ENCODE measurements at regions not wholly inside any gene's neighbourhood (a gene's known extent, or its start where the extent isn't known, plus 50 kb on each side); places are given as distances from the start of the nearest gene placed in this dataset.

DNA sequence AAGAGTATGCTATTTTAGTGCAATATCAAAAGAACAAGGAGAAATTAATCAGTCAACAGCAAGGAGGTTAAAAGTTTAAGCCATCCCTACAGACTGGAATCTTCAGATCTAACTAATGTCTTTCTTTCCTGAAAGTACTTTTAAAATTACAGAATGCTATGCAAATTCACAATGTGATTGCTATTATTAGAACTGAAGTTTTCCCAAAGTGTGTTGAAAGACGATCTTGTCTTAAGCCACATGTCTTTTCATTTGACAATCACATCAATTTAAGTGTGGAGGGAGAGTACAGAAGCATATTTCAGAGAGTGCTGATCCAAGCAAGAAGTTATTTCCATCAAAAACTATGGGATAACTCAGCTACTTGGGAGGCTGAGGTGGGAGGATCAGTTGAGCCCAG lies 64.7 kb upstream of the TNIP3 start:
- FAIRE-seq (no peak), DNase-seq (ENCODE audit: low spot score in 2 of 2) (no peak)

DNA sequence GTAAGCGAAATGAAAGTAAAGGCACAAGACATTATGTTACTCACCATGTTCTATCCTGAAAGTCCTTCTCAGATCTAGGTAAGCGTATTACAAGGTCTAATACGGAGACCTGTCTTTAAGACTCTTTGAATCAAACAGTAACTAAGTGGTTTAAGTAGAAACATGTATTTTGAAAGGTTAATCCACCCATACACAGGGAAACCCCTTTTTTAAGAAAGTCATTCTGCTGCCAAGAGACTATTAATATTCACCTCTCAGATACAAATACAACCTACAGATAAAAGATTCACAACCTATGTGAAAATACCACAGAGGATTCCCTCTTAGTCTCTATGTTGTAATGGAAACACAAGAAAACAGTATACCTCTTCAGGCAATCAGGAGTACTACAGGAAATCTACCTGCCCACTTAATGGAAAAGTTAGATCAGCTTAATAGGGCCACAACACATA lies 63.2 kb upstream of the TNIP3 start:
- DNase-seq (ENCODE audit: low spot score in 2 of 2) (no peak), FAIRE-seq (no peak)

DNA sequence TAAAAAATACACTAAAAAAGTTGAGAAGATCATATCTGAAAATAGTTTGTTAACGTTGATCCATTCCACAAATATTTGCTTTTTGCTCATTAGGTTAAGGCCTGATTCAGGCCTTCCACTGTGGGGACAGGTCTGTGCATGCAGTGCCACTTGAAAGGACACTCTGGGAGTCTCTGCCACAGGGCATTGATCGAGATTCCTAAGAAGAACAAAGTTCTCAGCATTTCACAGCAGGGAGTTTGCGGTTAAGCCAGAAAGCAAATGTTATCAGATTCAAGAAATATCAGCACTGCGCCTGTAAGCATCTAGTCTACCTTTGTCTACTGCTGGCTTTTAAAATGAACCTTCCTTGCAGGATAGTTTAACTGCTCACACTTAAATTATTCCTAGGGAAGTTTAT lies 62.2 kb upstream of the TNIP3 start:
- no peak for DNase-seq (ENCODE audit: low spot score in 2 of 2)
- no peak for FAIRE-seq

DNA sequence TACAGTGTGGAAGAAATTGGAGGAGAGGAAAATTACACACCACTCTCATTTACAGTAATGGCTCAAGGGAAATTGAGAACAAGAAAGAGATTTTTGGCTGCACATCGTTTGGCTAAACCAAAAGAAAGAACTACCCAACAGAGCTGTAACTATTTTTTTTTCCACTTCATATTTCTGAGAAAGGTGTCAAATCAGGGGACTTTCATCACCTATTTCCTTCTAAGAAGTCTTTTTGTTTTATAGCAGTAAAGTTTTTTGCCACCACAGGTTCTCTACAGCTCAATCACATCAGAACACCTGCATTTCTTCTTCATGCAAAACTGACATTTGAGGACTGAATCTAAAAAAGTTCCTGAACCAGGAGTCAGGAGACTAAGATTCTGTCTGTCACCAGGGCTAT lies 57.5 kb upstream of the TNIP3 start:
- no peak for DNase-seq (ENCODE audit: low spot score in 2 of 2)
- FAIRE-seq: no peak

DNA sequence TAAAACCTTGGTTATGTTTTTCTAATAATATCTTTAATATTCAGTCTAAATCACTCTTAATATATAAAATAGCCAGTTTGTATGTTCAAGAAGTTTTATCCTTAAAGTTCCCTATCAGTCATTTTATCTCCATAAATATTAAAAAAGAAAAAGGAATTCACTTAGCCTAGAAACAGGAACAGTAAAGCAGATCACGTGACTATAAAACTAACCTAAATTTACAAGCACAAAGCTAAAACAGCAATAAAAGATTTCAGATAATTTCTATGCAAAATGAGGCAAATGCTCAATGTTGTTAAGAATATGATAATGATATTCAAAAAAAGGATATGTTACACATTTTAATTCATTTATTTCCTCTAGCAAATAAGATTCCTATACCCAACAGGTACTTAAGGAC lies 57.1 kb upstream of the TNIP3 start:
- FAIRE-seq (no peak), DNase-seq (ENCODE audit: low spot score in 2 of 2) (no peak)

DNA sequence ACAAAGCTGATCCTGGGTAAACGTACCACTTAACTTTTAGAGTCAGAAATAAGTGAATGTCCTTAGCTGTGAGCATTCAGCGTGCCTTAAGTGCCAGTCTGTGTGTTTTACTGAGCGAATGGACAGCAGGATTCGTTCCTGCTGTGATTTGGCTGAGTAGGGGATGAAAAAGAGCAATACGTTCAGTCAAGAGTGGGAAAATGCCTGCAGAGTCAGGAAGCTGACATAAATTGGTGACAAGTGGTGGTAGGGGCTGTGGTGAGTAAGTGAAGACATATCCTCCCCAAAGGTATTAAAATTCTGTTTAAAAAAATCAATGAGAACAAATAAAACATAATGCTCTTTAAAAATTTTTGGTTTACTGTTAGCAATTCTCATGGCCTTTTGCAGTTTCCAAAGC lies 56.6 kb upstream of the TNIP3 start:
- FAIRE-seq: no peak
- DNase-seq (ENCODE audit: low spot score in 2 of 2): no peak

DNA sequence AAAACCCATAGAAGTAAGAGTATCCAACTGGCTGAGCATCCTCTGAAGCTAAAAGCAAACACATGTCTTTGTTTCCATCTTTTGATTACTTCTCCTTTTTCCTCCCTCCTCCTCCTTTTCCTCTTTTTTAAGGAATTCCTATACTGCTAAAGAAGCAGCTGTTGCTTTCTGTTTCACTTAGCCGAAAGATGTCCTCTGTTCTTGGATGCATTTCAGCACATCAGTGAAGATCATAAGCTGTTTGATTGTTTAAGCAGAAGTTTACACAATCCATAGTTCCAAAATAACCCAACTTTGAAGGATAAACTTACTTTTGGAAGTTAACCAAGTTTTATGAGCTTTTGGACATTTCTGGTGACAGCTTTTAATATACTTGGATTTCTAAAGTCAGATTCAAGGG lies 55.1 kb upstream of the TNIP3 start:
- DNase-seq (ENCODE audit: low spot score in 2 of 2) (no peak), FAIRE-seq (no peak)

DNA sequence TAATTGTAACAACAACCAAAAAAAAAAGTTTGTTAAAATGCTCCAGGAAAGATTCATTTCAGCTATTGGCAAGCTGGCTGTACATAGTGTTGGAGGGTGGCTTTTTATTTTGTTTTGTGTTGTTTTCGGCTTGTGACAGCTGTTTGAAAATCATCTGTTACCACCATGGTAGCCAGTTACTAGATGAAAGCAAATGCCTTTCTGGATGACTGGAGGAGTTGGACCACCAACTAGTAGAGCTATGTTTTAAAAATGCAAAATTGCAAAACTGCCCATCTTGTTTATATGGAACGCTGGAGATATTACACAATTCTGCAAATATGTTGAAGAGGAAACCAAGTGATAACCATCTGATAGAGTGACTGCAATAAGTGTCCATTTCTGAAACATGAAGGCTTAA lies 53.2 kb upstream of the TNIP3 start:
- FAIRE-seq (no peak), DNase-seq (ENCODE audit: low spot score in 2 of 2) (no peak)

DNA sequence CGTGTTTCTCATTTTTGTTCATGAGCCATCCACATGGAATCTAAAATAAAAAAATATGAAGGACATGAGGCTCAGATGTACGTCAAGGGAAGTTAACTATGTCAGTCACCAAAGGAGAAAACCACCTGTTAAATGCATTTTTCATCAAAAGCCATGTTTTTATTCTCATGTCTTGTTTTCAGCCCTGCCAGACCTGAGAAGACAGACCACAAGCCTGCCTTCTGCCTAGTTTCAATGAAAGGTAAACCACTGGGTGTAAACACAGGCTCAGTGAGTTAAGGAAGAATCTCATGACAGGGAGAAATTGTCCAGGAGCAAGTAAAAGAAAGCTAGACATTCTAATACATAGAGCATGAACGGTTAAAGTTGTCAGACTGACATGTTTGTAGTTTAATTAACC lies 52.3 kb upstream of the TNIP3 start:
- DNase-seq (ENCODE audit: low spot score in 2 of 2): no peak
- FAIRE-seq: no peak

DNA sequence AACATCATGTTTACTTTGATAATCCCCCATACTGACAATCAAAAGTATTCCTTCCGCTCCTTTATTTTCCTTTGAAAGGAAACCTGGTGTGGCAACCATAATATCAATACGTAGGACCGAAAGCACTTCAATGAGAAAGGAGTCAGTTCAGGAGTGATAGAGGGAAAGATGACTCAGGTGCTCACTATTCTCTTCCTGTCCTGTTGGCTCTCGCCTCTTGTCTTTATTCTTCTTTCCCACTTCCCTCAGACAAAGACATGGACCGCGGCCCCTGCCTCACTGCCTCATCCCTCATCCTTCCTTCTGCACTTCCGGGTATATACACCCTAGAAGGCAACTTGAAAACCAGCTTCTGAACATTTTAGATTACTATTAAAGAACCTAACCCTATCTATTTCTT lies 49.8 kb upstream of the TNIP3 start:
- DNase-seq (ENCODE audit: low spot score in 2 of 2) (no peak), FAIRE-seq (no peak)
